22Rv1 (cell line): ENCODE measurements at regions not wholly inside any gene's neighbourhood (a gene's known extent, or its start where the extent isn't known, plus 50 kb on each side); places are given as distances from the start of the nearest gene placed in this dataset.
A peak's percentile ranks its signal among the peaks of the same experiment; 100 is the strongest.

Source experiments
- H3K27ac ChIP-seq: fragments of 450-650 bp; 2 replicates; pipeline ENCODE4 v1.5.1; 2017
- CTCF ChIP-seq: fragments of 450-650 bp; IDR thresholded peaks from 2 replicates; pipeline ENCODE4 v1.5.1; 2017; ENCODE audit warnings: mild to moderate bottlenecking
- ZFX ChIP-seq: fragments of 450-650 bp; IDR thresholded peaks from 2 replicates; pipeline ENCODE4 v1.6.1; 2017; ENCODE audit warnings: antibody characterized with exemption, borderline replicate concordance

- no peak for TF ChIP-seq CTCF
- no peak overlapping the region for H3K27ac ChIP-seq
These were observed 307.6 kb downstream of the ALDH8A1 start for GRCh38 chr6:134642279-134642678.

- H3K27ac ChIP-seq: no peak overlapping the region
These were observed 308.9 kb downstream of the ALDH8A1 start for GRCh38 chr6:134640975-134641429.

GRCh38 chr6:134640229-134640628 lies 309.7 kb downstream of the ALDH8A1 start:
- H3K27ac ChIP-seq: no peak overlapping the region
- no peak for TF ChIP-seq CTCF
- no peak for TF ChIP-seq ZFX

More at GRCh38 chr6:134640975-134641429, 308.9 kb downstream of the ALDH8A1 start:
- TF ChIP-seq ZFX: no peak
- peak; percentile 89 for TF ChIP-seq CTCF

- TF ChIP-seq ZFX: no peak
- TF ChIP-seq CTCF: no peak
- no peak overlapping the region for H3K27ac ChIP-seq
These were observed 312.0 kb downstream of the ALDH8A1 start for GRCh38 chr6:134637847-134638437.

GRCh38 chr6:134637282-134637681 lies 312.6 kb downstream of the ALDH8A1 start:
- H3K27ac ChIP-seq: no peak overlapping the region
- TF ChIP-seq CTCF (no peak), ZFX (no peak)

- TF ChIP-seq CTCF (no peak), ZFX (no peak)
- no peak overlapping the region for H3K27ac ChIP-seq
These were observed 313.6 kb downstream of the ALDH8A1 start for GRCh38 chr6:134636186-134636799.

- no peak for TF ChIP-seq ZFX
- no peak for TF ChIP-seq CTCF
These were observed 314.9 kb downstream of the ALDH8A1 start for GRCh38 chr6:134634966-134635365.

More at GRCh38 chr6:134634966-134635365, 314.9 kb downstream of the ALDH8A1 start:
- H3K27ac ChIP-seq: no peak overlapping the region
